ENCODE measurements at regions not wholly inside any gene's neighbourhood (a gene's known extent, or its start where the extent isn't known, plus 50 kb on each side); places are given as distances from the start of the nearest gene placed in this dataset.

GRCh38 chr7:131908714-131909113 is 352.3 kb upstream of the PODXL start:
- intact Hi-C loops (cut with DNase I) = no loop called here

GRCh38 chr7:131905471-131905973 is 349.1 kb upstream of the PODXL start:
- no peak for DNase-seq

More at GRCh38 chr7:131908714-131909113, 352.3 kb upstream of the PODXL start:
- DNase-seq = peak in 1 of 10 donors; percentile 25

GRCh38 chr7:131904760-131905327 is 348.4 kb upstream of the PODXL start:
- no peak for DNase-seq
- intact Hi-C loops (cut with DNase I) = no loop called here

More at GRCh38 chr7:131905471-131905973, 349.1 kb upstream of the PODXL start:
- intact Hi-C loops (cut with DNase I) = no loop called here

- DNase-seq = no peak
These were observed 346.9 kb upstream of the PODXL start for GRCh38 chr7:131903315-131903714.

GRCh38 chr7:131900785-131901287 is 344.4 kb upstream of the PODXL start:
- DNase-seq = no peak
- intact Hi-C loops (cut with DNase I) = no loop called here

More at GRCh38 chr7:131903315-131903714, 346.9 kb upstream of the PODXL start:
- intact Hi-C loops (cut with DNase I) = no loop called here

- no peak for DNase-seq
- intact Hi-C loops (cut with DNase I) = no loop called here
These were observed 343.0 kb upstream of the PODXL start for GRCh38 chr7:131899271-131900030.

GRCh38 chr7:131898418-131898817 is 342.0 kb upstream of the PODXL start:
- DNase-seq = no peak
- intact Hi-C loops (cut with DNase I) = no loop called here

- intact Hi-C loops (cut with DNase I) = no loop called here
- no peak for DNase-seq
These were observed 341.4 kb upstream of the PODXL start for GRCh38 chr7:131897790-131898165.

- intact Hi-C loops (cut with DNase I) = no loop called here
- DNase-seq = no peak
These were observed 340.8 kb upstream of the PODXL start for GRCh38 chr7:131897016-131897789.

- intact Hi-C loops (cut with DNase I) = no loop called here
These were observed 339.9 kb upstream of the PODXL start for GRCh38 chr7:131896165-131896863.

GRCh38 chr7:131895541-131896164 is 339.2 kb upstream of the PODXL start:
- no peak for DNase-seq
- intact Hi-C loops (cut with DNase I) = no loop called here

More at GRCh38 chr7:131896165-131896863, 339.9 kb upstream of the PODXL start:
- no peak for DNase-seq

- no peak for DNase-seq
- intact Hi-C loops (cut with DNase I) = no loop called here
These were observed 337.4 kb upstream of the PODXL start for GRCh38 chr7:131893631-131894340.

GRCh38 chr7:131890176-131890575 is 333.7 kb upstream of the PODXL start:
- intact Hi-C loops (cut with DNase I) = no loop called here
- no peak for DNase-seq

GRCh38 chr7:131889572-131890150 is 333.2 kb upstream of the PODXL start:
- intact Hi-C loops (cut with DNase I) = no loop called here
- DNase-seq = no peak

GRCh38 chr7:131883769-131884168 is 327.3 kb upstream of the PODXL start:
- intact Hi-C loops (cut with DNase I) = no loop called here
- no peak for DNase-seq

- no peak for DNase-seq
- intact Hi-C loops (cut with DNase I) = no loop called here
These were observed 326.8 kb upstream of the PODXL start for GRCh38 chr7:131883196-131883595.

GRCh38 chr7:131882321-131882720 is 325.9 kb upstream of the PODXL start:
- intact Hi-C loops (cut with DNase I) = no loop called here
- DNase-seq = no peak

GRCh38 chr7:131880078-131880477 is 323.6 kb upstream of the PODXL start:
- intact Hi-C loops (cut with DNase I) = no loop called here

GRCh38 chr7:131879424-131879823 is 323.0 kb upstream of the PODXL start:
- peak in 5 of 10 donors; percentile 25 to 88 (median 31) for DNase-seq

More at GRCh38 chr7:131880078-131880477, 323.6 kb upstream of the PODXL start:
- peak in 1 of 10 donors; percentile 69 for DNase-seq

More at GRCh38 chr7:131879424-131879823, 323.0 kb upstream of the PODXL start:
- intact Hi-C loops (cut with DNase I) = no loop called here

All from posterior cingulate gyrus (tissue), 11 donors.